ENCODE measurements at regions not wholly inside any gene's neighbourhood (a gene's known extent, or its start where the extent isn't known, plus 50 kb on each side); places are given as distances from the start of the nearest gene placed in this dataset.

GRCh38 chr18:75618146-75618545 is 190.6 kb upstream of the SMIM21 start:
- TF ChIP-seq CTCF (IDR thresholded peaks at IDR 0.05), result no peak
- TF ChIP-seq POLR2A (IDR thresholded peaks at IDR 0.05), result no peak
